GM23338 (cell line): ENCODE measurements at regions not wholly inside any gene's neighbourhood (a gene's known extent, or its start where the extent isn't known, plus 50 kb on each side); places are given as distances from the start of the nearest gene placed in this dataset.

Experiments
- ATAC-seq: fragments of 200-7000 bp; cut with Tn5 transposase; 3 replicates; pipeline ENCODE4 v1.9.1; 2020
- DNase-seq: peaks from one replicate; pipeline ENCODE4 v3.0.0-alpha.2; 2015; ENCODE audit warnings: low spot score
- H2AFZ ChIP-seq: fragments of 200-600 bp; sonication (generic); 2 replicates; pipeline ENCODE4 v1.8.0; 2016; ENCODE audit warnings: antibody characterized with exemption, mild to moderate bottlenecking, moderate library complexity
- H3F3A ChIP-seq: fragments of 200-600 bp; sonication (generic); replicated peaks from 2 replicates; pipeline ENCODE4 v1.8.0; 2017; ENCODE audit warnings: antibody characterized with exemption, mixed run types, low read depth
- H3K27ac ChIP-seq: fragments of 200-600 bp; sonication (generic); 2 replicates; pipeline ENCODE4 v1.6.1; 2016; ENCODE audit warnings: low read depth
- H3K27me3 ChIP-seq: fragments of 200-600 bp; sonication (generic); 2 replicates; pipeline ENCODE4 v1.8.0; 2016; ENCODE audit warnings: mild to moderate bottlenecking, mixed run types, moderate library complexity; ENCODE audit not compliant: insufficient read depth
- H3K36me3 ChIP-seq: fragments of 200-600 bp; sonication (generic); 2 replicates; pipeline ENCODE4 v1.8.0; 2016; ENCODE audit warnings: mild to moderate bottlenecking; ENCODE audit not compliant: insufficient read depth
- H3K4me1 ChIP-seq: fragments of 200-600 bp; sonication (generic); 2 replicates; pipeline ENCODE4 v1.8.0; 2016; ENCODE audit warnings: mild to moderate bottlenecking, moderate library complexity; ENCODE audit not compliant: insufficient read depth
- H3K4me2 ChIP-seq: fragments of 200-600 bp; sonication (generic); 2 replicates; pipeline ENCODE4 v1.7.1; 2017; ENCODE audit warnings: mixed run types
- H3K4me3 ChIP-seq: fragments of 200-600 bp; sonication (generic); 2 replicates; pipeline ENCODE4 v1.6.1; 2016; ENCODE audit warnings: mixed run types
- H3K79me2 ChIP-seq: fragments of 200-600 bp; sonication (generic); replicated peaks from 2 replicates; pipeline ENCODE4 v1.8.0; 2017; ENCODE audit warnings: mild to moderate bottlenecking; ENCODE audit not compliant: insufficient read depth
- H3K9me2 ChIP-seq: fragments of 200-600 bp; sonication (generic); 2 replicates; pipeline ENCODE4 v1.8.0; 2017; ENCODE audit not compliant: insufficient read depth
- H4K20me1 ChIP-seq: fragments of 200-600 bp; sonication (generic); replicated peaks from 2 replicates; pipeline ENCODE4 v1.8.0; 2017; ENCODE audit warnings: mild to moderate bottlenecking; ENCODE audit not compliant: insufficient read depth
- H3K27ac Mint-ChIP-seq: 2 replicates; pipeline ENCODE4 v1.8.0; 2020; ENCODE audit warnings: inconsistent platforms, mild to moderate bottlenecking, moderate library complexity, mixed read lengths
- H3K27me3 Mint-ChIP-seq: 3 replicates; pipeline ENCODE4 v1.8.0; 2022; ENCODE audit warnings: low read depth, mild to moderate bottlenecking, moderate library complexity, mixed read lengths, inconsistent platforms; ENCODE audit not compliant: insufficient read depth, poor library complexity
- H3K36me3 Mint-ChIP-seq: 3 replicates; pipeline ENCODE4 v1.8.0; 2021; ENCODE audit warnings: low read depth, mild to moderate bottlenecking, inconsistent platforms, moderate library complexity, mixed read lengths
- H3K4me1 Mint-ChIP-seq: 3 replicates; pipeline ENCODE4 v1.8.0; 2020; ENCODE audit warnings: mild to moderate bottlenecking, inconsistent platforms, mixed read lengths
- H3K4me3 Mint-ChIP-seq: 3 replicates; pipeline ENCODE4 v1.8.0; 2021; ENCODE audit warnings: moderate library complexity, mild to moderate bottlenecking, inconsistent platforms, mixed read lengths
- H3K9me3 Mint-ChIP-seq: 3 replicates; pipeline ENCODE4 v1.8.0; 2020; ENCODE audit warnings: moderate library complexity, mild to moderate bottlenecking, inconsistent platforms, mixed read lengths
- CREB1 ChIP-seq: fragments of 250-450 bp; sonication (Bioruptor Pico); IDR thresholded peaks from 2 replicates; pipeline ENCODE4 v1.5.0; 2020; ENCODE audit warnings: low read depth, mild to moderate bottlenecking, moderate library complexity
- EZH2 ChIP-seq: fragments of 200-600 bp; sonication (generic); IDR thresholded peaks from one replicate; pipeline ENCODE4 v1.8.0; 2017; ENCODE audit warnings: antibody characterized with exemption, mild to moderate bottlenecking, low read depth; ENCODE audit not compliant: unreplicated experiment
- EZH2phosphoT487 ChIP-seq: fragments of 200-600 bp; sonication (generic); IDR thresholded peaks from one replicate; pipeline ENCODE4 v1.8.1; 2018; ENCODE audit warnings: antibody characterized with exemption; ENCODE audit not compliant: unreplicated experiment
- JUNB ChIP-seq: IDR thresholded peaks from one replicate; pipeline ENCODE4 v1.6.1; 2016; ENCODE audit warnings: antibody characterized with exemption; ENCODE audit not compliant: unreplicated experiment
- NANOG ChIP-seq: IDR thresholded peaks from 2 replicates; pipeline ENCODE4 v1.6.1; 2016; ENCODE audit warnings: antibody characterized with exemption, borderline replicate concordance
- POLR2AphosphoS5 ChIP-seq: IDR thresholded peaks from 2 replicates; pipeline ENCODE4 v1.6.1; 2016; ENCODE audit warnings: antibody characterized with exemption, low read depth
- STAT1 ChIP-seq: IDR thresholded peaks from one replicate; pipeline ENCODE4 v1.6.1; 2016; ENCODE audit warnings: antibody characterized with exemption; ENCODE audit not compliant: unreplicated experiment
- ZNF114 ChIP-seq: fragments of 250-450 bp; sonication (Bioruptor Pico); IDR thresholded peaks from 2 replicates; pipeline ENCODE4 v1.5.0; 2020; ENCODE audit warnings: mild to moderate bottlenecking, moderate library complexity
- ZNF331 ChIP-seq: fragments of 250-450 bp; sonication (Bioruptor Pico); IDR thresholded peaks from 2 replicates; pipeline ENCODE4 v1.5.0; 2020; ENCODE audit warnings: low read depth, mild to moderate bottlenecking, moderate library complexity
- TF ChIP-seq, protein P1 (sequence below): IDR thresholded peaks from one replicate; pipeline ENCODE4 v1.6.1; 2018; ENCODE audit warnings: antibody characterized with exemption; ENCODE audit not compliant: unreplicated experiment
- TF ChIP-seq, protein P2 (sequence below), 2 experiments: fragments of 200-600 bp in 1 of 2; sonication (generic) in 1 of 2; conservative IDR thresholded peaks; 2 replicates each; pipeline versions ENCODE4 v1.5.1 to v1.6.1; 2016 to 2017; ENCODE audit warnings: antibody characterized with exemption in 2 of 2, low read depth in 2 of 2, mild to moderate bottlenecking in 2 of 2, moderate library complexity in 1 of 2
- TF ChIP-seq, protein P3 (sequence below): fragments of 250-450 bp; sonication (Bioruptor Pico); IDR thresholded peaks from 2 replicates; pipeline ENCODE4 v1.5.0; 2020; ENCODE audit warnings: mild to moderate bottlenecking, moderate library complexity
- TF ChIP-seq, protein P4 (sequence below): IDR thresholded peaks from 2 replicates; pipeline ENCODE4 v1.6.1; 2016; ENCODE audit warnings: antibody characterized with exemption

DNA sequence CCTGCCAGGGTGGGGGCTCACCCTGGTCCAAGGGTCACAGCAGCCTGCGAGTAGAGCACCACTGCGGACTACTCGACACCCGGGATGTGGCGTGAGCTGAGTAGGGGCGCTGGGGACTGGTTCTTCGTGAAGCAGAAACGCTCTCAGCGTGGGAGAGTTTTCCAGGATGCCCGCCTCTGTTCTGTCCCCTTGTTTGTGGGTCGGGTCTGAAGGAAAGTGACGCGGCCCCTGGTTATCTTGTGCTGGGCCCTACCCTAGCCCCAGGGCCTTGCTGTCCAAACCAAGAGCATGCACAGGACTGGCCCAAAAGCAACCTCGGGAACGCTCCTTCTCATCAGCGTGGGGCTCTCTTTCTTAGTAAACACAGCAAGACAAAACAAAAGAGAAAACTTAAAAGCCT is 303.3 kb downstream of the IRF8 start:
- Histone ChIP-seq H3K79me2 (no peaks in the 10 kb centered on the region), H3K4me1 (peaks cover 16% of the 10 kb centered on the region), H3K4me2 (no peak overlapping the region), H3K27me3 (no peaks in the 10 kb centered on the region), H3F3A (no peaks in the 10 kb centered on the region), H3K4me3 (no peak overlapping the region), H2AFZ (peak overlapping the region; percentile 80; the same call in 1 of the 2 replicates), H3K27ac (no peak overlapping the region), H3K9me2 (no peaks in the 10 kb centered on the region), H3K36me3 (no peaks in the 10 kb centered on the region), H4K20me1 (no peaks in the 10 kb centered on the region)
- ATAC-seq (peak; percentile 14), DNase-seq (no peak)
- Mint-ChIP-seq H3K36me3 (no peaks in the 10 kb centered on the region), H3K27me3 (peaks cover 23% of the 10 kb centered on the region), H3K4me1 (peaks cover 46% of the 10 kb centered on the region), H3K9me3 (no peaks in the 10 kb centered on the region), H3K4me3 (no peak overlapping the region), H3K27ac (no peak overlapping the region)
- TF ChIP-seq JUNB (no peak), ZNF331 (CRISPR knock-in tag) (no peak), ZNF114 (CRISPR knock-in tag) (no peak), EZH2phosphoT487 (no peak), EZH2 (no peak), CREB1 (CRISPR knock-in tag) (no peak), NANOG (no peak), POLR2AphosphoS5 (no peak), STAT1 (no peak)
- TF ChIP-seq, protein P1, sequence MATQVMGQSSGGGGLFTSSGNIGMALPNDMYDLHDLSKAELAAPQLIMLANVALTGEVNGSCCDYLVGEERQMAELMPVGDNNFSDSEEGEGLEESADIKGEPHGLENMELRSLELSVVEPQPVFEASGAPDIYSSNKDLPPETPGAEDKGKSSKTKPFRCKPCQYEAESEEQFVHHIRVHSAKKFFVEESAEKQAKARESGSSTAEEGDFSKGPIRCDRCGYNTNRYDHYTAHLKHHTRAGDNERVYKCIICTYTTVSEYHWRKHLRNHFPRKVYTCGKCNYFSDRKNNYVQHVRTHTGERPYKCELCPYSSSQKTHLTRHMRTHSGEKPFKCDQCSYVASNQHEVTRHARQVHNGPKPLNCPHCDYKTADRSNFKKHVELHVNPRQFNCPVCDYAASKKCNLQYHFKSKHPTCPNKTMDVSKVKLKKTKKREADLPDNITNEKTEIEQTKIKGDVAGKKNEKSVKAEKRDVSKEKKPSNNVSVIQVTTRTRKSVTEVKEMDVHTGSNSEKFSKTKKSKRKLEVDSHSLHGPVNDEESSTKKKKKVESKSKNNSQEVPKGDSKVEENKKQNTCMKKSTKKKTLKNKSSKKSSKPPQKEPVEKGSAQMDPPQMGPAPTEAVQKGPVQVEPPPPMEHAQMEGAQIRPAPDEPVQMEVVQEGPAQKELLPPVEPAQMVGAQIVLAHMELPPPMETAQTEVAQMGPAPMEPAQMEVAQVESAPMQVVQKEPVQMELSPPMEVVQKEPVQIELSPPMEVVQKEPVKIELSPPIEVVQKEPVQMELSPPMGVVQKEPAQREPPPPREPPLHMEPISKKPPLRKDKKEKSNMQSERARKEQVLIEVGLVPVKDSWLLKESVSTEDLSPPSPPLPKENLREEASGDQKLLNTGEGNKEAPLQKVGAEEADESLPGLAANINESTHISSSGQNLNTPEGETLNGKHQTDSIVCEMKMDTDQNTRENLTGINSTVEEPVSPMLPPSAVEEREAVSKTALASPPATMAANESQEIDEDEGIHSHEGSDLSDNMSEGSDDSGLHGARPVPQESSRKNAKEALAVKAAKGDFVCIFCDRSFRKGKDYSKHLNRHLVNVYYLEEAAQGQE, result no peak
- TF ChIP-seq, protein P2, sequence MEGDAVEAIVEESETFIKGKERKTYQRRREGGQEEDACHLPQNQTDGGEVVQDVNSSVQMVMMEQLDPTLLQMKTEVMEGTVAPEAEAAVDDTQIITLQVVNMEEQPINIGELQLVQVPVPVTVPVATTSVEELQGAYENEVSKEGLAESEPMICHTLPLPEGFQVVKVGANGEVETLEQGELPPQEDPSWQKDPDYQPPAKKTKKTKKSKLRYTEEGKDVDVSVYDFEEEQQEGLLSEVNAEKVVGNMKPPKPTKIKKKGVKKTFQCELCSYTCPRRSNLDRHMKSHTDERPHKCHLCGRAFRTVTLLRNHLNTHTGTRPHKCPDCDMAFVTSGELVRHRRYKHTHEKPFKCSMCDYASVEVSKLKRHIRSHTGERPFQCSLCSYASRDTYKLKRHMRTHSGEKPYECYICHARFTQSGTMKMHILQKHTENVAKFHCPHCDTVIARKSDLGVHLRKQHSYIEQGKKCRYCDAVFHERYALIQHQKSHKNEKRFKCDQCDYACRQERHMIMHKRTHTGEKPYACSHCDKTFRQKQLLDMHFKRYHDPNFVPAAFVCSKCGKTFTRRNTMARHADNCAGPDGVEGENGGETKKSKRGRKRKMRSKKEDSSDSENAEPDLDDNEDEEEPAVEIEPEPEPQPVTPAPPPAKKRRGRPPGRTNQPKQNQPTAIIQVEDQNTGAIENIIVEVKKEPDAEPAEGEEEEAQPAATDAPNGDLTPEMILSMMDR (conservative IDR thresholded peaks at IDR 0.05; ENCODE audit: low read depth in 2 of 2), result no peak
- TF ChIP-seq, protein P3, sequence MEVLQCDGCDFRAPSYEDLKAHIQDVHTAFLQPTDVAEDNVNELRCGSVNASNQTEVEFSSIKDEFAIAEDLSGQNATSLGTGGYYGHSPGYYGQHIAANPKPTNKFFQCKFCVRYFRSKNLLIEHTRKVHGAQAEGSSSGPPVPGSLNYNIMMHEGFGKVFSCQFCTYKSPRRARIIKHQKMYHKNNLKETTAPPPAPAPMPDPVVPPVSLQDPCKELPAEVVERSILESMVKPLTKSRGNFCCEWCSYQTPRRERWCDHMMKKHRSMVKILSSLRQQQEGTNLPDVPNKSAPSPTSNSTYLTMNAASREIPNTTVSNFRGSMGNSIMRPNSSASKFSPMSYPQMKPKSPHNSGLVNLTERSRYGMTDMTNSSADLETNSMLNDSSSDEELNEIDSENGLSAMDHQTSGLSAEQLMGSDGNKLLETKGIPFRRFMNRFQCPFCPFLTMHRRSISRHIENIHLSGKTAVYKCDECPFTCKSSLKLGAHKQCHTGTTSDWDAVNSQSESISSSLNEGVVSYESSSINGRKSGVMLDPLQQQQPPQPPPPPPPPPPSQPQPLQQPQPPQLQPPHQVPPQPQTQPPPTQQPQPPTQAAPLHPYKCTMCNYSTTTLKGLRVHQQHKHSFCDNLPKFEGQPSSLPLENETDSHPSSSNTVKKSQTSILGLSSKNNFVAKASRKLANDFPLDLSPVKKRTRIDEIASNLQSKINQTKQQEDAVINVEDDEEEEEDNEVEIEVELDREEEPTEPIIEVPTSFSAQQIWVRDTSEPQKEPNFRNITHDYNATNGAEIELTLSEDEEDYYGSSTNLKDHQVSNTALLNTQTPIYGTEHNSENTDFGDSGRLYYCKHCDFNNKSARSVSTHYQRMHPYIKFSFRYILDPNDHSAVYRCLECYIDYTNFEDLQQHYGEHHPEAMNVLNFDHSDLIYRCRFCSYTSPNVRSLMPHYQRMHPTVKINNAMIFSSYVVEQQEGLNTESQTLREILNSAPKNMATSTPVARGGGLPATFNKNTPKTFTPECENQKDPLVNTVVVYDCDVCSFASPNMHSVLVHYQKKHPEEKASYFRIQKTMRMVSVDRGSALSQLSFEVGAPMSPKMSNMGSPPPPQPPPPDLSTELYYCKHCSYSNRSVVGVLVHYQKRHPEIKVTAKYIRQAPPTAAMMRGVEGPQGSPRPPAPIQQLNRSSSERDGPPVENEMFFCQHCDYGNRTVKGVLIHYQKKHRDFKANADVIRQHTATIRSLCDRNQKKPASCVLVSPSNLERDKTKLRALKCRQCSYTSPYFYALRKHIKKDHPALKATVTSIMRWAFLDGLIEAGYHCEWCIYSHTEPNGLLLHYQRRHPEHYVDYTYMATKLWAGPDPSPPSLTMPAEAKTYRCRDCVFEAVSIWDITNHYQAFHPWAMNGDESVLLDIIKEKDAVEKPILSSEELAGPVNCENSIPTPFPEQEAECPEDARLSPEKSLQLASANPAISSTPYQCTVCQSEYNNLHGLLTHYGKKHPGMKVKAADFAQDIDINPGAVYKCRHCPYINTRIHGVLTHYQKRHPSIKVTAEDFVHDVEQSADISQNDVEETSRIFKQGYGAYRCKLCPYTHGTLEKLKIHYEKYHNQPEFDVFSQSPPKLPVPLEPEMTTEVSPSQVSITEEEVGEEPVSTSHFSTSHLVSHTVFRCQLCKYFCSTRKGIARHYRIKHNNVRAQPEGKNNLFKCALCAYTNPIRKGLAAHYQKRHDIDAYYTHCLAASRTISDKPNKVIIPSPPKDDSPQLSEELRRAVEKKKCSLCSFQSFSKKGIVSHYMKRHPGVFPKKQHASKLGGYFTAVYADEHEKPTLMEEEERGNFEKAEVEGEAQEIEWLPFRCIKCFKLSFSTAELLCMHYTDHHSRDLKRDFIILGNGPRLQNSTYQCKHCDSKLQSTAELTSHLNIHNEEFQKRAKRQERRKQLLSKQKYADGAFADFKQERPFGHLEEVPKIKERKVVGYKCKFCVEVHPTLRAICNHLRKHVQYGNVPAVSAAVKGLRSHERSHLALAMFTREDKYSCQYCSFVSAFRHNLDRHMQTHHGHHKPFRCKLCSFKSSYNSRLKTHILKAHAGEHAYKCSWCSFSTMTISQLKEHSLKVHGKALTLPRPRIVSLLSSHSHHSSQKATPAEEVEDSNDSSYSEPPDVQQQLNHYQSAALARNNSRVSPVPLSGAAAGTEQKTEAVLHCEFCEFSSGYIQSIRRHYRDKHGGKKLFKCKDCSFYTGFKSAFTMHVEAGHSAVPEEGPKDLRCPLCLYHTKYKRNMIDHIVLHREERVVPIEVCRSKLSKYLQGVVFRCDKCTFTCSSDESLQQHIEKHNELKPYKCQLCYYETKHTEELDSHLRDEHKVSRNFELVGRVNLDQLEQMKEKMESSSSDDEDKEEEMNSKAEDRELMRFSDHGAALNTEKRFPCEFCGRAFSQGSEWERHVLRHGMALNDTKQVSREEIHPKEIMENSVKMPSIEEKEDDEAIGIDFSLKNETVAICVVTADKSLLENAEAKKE (CRISPR knock-in tag), result no peak
- TF ChIP-seq, protein P4, sequence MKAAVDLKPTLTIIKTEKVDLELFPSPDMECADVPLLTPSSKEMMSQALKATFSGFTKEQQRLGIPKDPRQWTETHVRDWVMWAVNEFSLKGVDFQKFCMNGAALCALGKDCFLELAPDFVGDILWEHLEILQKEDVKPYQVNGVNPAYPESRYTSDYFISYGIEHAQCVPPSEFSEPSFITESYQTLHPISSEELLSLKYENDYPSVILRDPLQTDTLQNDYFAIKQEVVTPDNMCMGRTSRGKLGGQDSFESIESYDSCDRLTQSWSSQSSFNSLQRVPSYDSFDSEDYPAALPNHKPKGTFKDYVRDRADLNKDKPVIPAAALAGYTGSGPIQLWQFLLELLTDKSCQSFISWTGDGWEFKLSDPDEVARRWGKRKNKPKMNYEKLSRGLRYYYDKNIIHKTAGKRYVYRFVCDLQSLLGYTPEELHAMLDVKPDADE, result no peak
